ENCODE measurements at regions not wholly inside any gene's neighbourhood (a gene's known extent, or its start where the extent isn't known, plus 50 kb on each side); places are given as distances from the start of the nearest gene placed in this dataset.

DNA sequence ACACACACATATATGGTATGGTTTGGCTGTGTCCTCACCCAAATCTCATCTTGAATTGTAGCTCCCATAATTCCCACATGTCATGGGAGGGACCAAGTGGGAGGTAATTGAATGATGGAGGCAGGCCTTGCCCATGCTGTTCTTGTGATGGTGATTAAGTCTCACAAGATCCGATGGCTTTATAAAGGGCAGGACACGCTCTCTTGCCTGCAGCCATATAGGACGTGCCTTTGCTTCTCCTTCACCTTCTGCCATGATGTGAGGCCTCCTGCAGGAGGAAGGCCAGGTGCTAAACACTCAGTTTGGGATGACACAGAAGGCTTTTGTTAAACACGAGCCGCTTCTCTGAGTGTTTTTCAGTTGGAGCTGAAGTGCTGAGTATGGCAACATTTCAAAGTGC, 205.3 kb upstream of the KLF6 start (continued):
- TF ChIP-seq CBFB (CRISPR knock-in tag; IDR thresholded peaks at IDR 0.05; ENCODE audit: low read depth) (no peak), NFYB (CRISPR knock-in tag; conservative IDR thresholded peaks at IDR 0.05; ENCODE audit: low read depth) (no peak)

DNA sequence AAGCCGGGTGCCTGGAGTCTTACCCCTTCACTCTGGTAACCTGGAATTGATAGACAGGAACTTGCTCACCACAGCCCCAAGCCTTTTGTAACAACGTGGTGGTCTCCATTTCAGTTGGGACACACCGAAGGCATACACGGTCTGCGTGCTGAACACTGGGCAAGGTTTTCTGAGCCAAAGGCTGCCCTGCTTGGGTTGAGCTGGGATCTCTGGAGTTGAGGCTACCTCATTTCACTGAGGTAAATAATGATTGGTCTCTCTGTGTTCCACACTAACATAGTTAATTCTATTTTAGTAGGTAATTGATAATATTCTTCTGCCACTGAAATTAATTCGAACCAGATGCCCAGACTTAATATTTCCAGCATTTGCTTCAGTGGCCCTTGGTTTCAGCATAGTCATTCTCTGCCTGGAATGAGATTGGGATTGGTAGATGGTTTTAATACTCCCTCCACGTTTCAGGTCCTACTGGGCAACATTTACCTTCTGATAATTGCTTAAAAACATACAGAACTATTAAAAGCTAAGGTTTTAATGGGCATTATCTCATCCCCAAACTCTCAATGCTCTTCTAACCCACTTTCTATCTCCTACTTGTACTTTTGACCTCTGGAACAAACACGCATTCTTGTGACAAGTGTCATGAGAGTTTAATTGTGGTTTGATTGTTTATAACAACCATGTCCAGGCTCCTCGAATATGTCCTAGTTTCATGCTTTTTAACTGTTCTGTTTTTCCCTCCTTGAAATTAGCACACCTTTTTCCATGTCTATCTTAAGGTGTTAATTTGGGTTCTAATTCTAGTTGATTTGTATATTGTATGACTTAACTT, 202.3 kb upstream of the KLF6 start:
- ATAC-seq, result no peak

More for the DNA sequence above, 202.3 kb upstream of the KLF6 start:
- H3K4me3 Mint-ChIP-seq, result no peak overlapping the region
- H3K27ac Mint-ChIP-seq, result no peak overlapping the region
- TF ChIP-seq ATF1 (CRISPR knock-in tag; IDR thresholded peaks at IDR 0.05), result no peak
- no peak for TF ChIP-seq TCF7 (CRISPR knock-in tag; IDR thresholded peaks at IDR 0.05; ENCODE audit: low read depth)
- TF ChIP-seq, protein P1, sequence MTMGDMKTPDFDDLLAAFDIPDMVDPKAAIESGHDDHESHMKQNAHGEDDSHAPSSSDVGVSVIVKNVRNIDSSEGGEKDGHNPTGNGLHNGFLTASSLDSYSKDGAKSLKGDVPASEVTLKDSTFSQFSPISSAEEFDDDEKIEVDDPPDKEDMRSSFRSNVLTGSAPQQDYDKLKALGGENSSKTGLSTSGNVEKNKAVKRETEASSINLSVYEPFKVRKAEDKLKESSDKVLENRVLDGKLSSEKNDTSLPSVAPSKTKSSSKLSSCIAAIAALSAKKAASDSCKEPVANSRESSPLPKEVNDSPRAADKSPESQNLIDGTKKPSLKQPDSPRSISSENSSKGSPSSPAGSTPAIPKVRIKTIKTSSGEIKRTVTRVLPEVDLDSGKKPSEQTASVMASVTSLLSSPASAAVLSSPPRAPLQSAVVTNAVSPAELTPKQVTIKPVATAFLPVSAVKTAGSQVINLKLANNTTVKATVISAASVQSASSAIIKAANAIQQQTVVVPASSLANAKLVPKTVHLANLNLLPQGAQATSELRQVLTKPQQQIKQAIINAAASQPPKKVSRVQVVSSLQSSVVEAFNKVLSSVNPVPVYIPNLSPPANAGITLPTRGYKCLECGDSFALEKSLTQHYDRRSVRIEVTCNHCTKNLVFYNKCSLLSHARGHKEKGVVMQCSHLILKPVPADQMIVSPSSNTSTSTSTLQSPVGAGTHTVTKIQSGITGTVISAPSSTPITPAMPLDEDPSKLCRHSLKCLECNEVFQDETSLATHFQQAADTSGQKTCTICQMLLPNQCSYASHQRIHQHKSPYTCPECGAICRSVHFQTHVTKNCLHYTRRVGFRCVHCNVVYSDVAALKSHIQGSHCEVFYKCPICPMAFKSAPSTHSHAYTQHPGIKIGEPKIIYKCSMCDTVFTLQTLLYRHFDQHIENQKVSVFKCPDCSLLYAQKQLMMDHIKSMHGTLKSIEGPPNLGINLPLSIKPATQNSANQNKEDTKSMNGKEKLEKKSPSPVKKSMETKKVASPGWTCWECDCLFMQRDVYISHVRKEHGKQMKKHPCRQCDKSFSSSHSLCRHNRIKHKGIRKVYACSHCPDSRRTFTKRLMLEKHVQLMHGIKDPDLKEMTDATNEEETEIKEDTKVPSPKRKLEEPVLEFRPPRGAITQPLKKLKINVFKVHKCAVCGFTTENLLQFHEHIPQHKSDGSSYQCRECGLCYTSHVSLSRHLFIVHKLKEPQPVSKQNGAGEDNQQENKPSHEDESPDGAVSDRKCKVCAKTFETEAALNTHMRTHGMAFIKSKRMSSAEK (CRISPR knock-in tag; IDR thresholded peaks at IDR 0.05; ENCODE audit: borderline replicate concordance), result no peak
- TF ChIP-seq CREB1 (CRISPR knock-in tag; IDR thresholded peaks at IDR 0.05), result no peak
- TF ChIP-seq IRF2 (CRISPR knock-in tag; IDR thresholded peaks at IDR 0.05; ENCODE audit: borderline replicate concordance, low read depth), result no peak
- no peak for TF ChIP-seq CREM (CRISPR knock-in tag; IDR thresholded peaks at IDR 0.05)
- TF ChIP-seq FOXJ3 (CRISPR knock-in tag; IDR thresholded peaks at IDR 0.05; ENCODE audit: borderline replicate concordance), result no peak
- TF ChIP-seq, protein P2, sequence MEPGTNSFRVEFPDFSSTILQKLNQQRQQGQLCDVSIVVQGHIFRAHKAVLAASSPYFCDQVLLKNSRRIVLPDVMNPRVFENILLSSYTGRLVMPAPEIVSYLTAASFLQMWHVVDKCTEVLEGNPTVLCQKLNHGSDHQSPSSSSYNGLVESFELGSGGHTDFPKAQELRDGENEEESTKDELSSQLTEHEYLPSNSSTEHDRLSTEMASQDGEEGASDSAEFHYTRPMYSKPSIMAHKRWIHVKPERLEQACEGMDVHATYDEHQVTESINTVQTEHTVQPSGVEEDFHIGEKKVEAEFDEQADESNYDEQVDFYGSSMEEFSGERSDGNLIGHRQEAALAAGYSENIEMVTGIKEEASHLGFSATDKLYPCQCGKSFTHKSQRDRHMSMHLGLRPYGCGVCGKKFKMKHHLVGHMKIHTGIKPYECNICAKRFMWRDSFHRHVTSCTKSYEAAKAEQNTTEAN (CRISPR knock-in tag; IDR thresholded peaks at IDR 0.05), result no peak
- TF ChIP-seq, protein P3, sequence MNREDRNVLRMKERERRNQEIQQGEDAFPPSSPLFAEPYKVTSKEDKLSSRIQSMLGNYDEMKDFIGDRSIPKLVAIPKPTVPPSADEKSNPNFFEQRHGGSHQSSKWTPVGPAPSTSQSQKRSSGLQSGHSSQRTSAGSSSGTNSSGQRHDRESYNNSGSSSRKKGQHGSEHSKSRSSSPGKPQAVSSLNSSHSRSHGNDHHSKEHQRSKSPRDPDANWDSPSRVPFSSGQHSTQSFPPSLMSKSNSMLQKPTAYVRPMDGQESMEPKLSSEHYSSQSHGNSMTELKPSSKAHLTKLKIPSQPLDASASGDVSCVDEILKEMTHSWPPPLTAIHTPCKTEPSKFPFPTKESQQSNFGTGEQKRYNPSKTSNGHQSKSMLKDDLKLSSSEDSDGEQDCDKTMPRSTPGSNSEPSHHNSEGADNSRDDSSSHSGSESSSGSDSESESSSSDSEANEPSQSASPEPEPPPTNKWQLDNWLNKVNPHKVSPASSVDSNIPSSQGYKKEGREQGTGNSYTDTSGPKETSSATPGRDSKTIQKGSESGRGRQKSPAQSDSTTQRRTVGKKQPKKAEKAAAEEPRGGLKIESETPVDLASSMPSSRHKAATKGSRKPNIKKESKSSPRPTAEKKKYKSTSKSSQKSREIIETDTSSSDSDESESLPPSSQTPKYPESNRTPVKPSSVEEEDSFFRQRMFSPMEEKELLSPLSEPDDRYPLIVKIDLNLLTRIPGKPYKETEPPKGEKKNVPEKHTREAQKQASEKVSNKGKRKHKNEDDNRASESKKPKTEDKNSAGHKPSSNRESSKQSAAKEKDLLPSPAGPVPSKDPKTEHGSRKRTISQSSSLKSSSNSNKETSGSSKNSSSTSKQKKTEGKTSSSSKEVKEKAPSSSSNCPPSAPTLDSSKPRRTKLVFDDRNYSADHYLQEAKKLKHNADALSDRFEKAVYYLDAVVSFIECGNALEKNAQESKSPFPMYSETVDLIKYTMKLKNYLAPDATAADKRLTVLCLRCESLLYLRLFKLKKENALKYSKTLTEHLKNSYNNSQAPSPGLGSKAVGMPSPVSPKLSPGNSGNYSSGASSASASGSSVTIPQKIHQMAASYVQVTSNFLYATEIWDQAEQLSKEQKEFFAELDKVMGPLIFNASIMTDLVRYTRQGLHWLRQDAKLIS (CRISPR knock-in tag; IDR thresholded peaks at IDR 0.05; ENCODE audit: borderline replicate concordance), result no peak
- no peak for TF ChIP-seq GABPB1 (CRISPR knock-in tag; IDR thresholded peaks at IDR 0.05)
- no peak for DNase-seq (ENCODE audit: low spot score)
- H3K36me3 Mint-ChIP-seq, result peaks cover 14% of the 10 kb centered on the region
- H3K9me3 Mint-ChIP-seq, result peaks cover 16% of the 10 kb centered on the region
- no peaks in the 10 kb centered on the region; the same call in 1 of the 2 replicates for H3K27me3 Mint-ChIP-seq (ENCODE audit: low read depth)
- ChIA-PET CTCF (no interaction called here), POLR2A (no interaction called here)
- H3K4me1 Mint-ChIP-seq, result no peaks in the 10 kb centered on the region
